HepG2 (cell line): ENCODE measurements at regions not wholly inside any gene's neighbourhood (a gene's known extent, or its start where the extent isn't known, plus 50 kb on each side); places are given as distances from the start of the nearest gene placed in this dataset.

Source experiments
- EZH2 ChIP-seq: conservative IDR thresholded peaks from 2 replicates; pipeline ENCODE4 v1.6.1; 2012; ENCODE audit warnings: mild to moderate bottlenecking, low read depth, low read length, moderate library complexity
- NFE2L1 ChIP-seq: sonication (generic); formaldehyde crosslinking; IDR thresholded peaks from 2 replicates; pipeline ENCODE4 v1.4.0; 2020; ENCODE audit warnings: missing genetic modification reagents, mild to moderate bottlenecking, borderline replicate concordance
- POLR2AphosphoS5 ChIP-seq: IDR thresholded peaks from 2 replicates; pipeline ENCODE4 v1.6.1; 2012; ENCODE audit warnings: low read depth, low read length
- TAF15 ChIP-seq: fragments of 200-400 bp; formaldehyde crosslinking; IDR thresholded peaks from one replicate; pipeline ENCODE4 v1.6.1; 2018; ENCODE audit warnings: mild to moderate bottlenecking, low read depth, low read length; ENCODE audit not compliant: poor library complexity, severe bottlenecking
- ZNF274 ChIP-seq: sonication (generic); formaldehyde crosslinking; IDR thresholded peaks from 2 replicates; pipeline ENCODE4 v1.5.1; 2020; ENCODE audit warnings: mild to moderate bottlenecking, missing genetic modification reagents
- ZNF30 ChIP-seq: sonication (generic); formaldehyde crosslinking; IDR thresholded peaks from 2 replicates; pipeline ENCODE4 v1.5.0; 2020; ENCODE audit warnings: mild to moderate bottlenecking, missing genetic modification reagents
- ZNF749 ChIP-seq: sonication (generic); formaldehyde crosslinking; IDR thresholded peaks from 2 replicates; pipeline ENCODE4 v1.8.0; 2022; ENCODE audit warnings: mild to moderate bottlenecking, missing genetic modification reagents, moderate library complexity, borderline replicate concordance
- TF ChIP-seq, protein P1 (sequence below), 2 experiments: sonication (generic) in 1 of 2; formaldehyde crosslinking in 1 of 2; IDR thresholded peaks; 2 replicates each; pipeline versions ENCODE4 v1.4.0 to v1.6.1; 2018 to 2020; ENCODE audit warnings: missing genetic modification reagents in 2 of 2, borderline replicate concordance in 1 of 2, low read depth in 1 of 2, mild to moderate bottlenecking in 1 of 2, missing biosample characterization in 1 of 2
- TF ChIP-seq, protein P2 (sequence below): IDR thresholded peaks from 2 replicates; pipeline ENCODE4 v1.6.1; 2016; ENCODE audit warnings: low read depth
- TF ChIP-seq, protein P3 (sequence below): sonication (generic); formaldehyde crosslinking; IDR thresholded peaks from 2 replicates; pipeline ENCODE4 v1.5.0; 2020; ENCODE audit warnings: mild to moderate bottlenecking, missing genetic modification reagents, moderate library complexity

DNA sequence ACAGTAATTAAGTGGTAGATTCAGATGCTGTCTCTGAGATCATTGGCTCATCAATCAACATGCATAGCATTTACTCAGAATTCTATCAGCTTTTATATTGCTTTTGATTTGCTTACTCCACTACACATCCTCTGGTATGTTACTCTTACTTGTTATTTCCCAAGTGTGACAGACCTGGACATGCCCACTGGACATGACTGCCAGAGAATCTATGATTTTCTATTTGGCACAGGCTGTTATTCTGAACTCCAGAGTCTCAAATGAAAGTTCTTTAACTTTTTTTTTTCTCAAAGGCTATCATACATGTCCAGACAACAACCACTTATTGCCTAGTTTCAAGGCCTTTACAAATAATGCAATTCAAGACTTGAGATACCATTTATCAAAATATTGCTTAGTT, 116.1 kb upstream of the ARHGAP24 start:
- TF ChIP-seq ZNF749 (CRISPR knock-in tag) (no peak), EZH2 (no peak), ZNF30 (CRISPR knock-in tag) (no peak), ZNF274 (no peak), TAF15 (no peak), NFE2L1 (no peak), POLR2AphosphoS5 (no peak)
- TF ChIP-seq, protein P1, sequence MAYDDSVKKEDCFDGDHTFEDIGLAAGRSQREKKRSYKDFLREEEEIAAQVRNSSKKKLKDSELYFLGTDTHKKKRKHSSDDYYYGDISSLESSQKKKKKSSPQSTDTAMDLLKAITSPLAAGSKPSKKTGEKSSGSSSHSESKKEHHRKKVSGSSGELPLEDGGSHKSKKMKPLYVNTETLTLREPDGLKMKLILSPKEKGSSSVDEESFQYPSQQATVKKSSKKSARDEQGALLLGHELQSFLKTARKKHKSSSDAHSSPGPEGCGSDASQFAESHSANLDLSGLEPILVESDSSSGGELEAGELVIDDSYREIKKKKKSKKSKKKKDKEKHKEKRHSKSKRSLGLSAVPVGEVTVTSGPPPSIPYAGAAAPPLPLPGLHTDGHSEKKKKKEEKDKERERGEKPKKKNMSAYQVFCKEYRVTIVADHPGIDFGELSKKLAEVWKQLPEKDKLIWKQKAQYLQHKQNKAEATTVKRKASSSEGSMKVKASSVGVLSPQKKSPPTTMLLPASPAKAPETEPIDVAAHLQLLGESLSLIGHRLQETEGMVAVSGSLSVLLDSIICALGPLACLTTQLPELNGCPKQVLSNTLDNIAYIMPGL (CRISPR knock-in tag; IDR thresholded peaks at IDR 0.05; ENCODE audit: borderline replicate concordance in 1 of 2, low read depth in 1 of 2) = no peak
- TF ChIP-seq, protein P2, sequence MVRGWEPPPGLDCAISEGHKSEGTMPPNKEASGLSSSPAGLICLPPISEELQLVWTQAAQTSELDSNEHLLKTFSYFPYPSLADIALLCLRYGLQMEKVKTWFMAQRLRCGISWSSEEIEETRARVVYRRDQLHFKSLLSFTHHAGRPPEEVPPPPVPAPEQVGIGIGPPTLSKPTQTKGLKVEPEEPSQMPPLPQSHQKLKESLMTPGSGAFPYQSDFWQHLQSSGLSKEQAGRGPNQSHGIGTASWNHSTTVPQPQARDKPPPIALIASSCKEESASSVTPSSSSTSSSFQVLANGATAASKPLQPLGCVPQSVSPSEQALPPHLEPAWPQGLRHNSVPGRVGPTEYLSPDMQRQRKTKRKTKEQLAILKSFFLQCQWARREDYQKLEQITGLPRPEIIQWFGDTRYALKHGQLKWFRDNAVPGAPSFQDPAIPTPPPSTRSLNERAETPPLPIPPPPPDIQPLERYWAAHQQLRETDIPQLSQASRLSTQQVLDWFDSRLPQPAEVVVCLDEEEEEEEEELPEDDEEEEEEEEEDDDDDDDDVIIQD = no peak
- TF ChIP-seq, protein P3, sequence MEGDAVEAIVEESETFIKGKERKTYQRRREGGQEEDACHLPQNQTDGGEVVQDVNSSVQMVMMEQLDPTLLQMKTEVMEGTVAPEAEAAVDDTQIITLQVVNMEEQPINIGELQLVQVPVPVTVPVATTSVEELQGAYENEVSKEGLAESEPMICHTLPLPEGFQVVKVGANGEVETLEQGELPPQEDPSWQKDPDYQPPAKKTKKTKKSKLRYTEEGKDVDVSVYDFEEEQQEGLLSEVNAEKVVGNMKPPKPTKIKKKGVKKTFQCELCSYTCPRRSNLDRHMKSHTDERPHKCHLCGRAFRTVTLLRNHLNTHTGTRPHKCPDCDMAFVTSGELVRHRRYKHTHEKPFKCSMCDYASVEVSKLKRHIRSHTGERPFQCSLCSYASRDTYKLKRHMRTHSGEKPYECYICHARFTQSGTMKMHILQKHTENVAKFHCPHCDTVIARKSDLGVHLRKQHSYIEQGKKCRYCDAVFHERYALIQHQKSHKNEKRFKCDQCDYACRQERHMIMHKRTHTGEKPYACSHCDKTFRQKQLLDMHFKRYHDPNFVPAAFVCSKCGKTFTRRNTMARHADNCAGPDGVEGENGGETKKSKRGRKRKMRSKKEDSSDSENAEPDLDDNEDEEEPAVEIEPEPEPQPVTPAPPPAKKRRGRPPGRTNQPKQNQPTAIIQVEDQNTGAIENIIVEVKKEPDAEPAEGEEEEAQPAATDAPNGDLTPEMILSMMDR = no peak
